MM.1S (cell line): ENCODE measurements at regions not wholly inside any gene's neighbourhood (a gene's known extent, or its start where the extent isn't known, plus 50 kb on each side); places are given as distances from the start of the nearest gene placed in this dataset.
A peak's percentile ranks its signal among the peaks of the same experiment; 100 is the strongest.

Experiments
- DNase-seq: peaks from one replicate; pipeline ENCODE4 v3.0.0-alpha.2; 2015
- H2AFZ ChIP-seq: fragments of 300-600 bp; sonication (generic); 2 replicates; pipeline ENCODE4 v1.6.0; 2016; ENCODE audit warnings: antibody characterized with exemption, low read length
- H3F3A ChIP-seq: fragments of 300-600 bp; sonication (generic); 2 replicates; pipeline ENCODE4 v1.6.1; 2016; ENCODE audit warnings: mild to moderate bottlenecking, antibody characterized with exemption, low read length, moderate library complexity, mixed read lengths; ENCODE audit not compliant: insufficient read depth
- H3K27ac ChIP-seq: fragments of 300-600 bp; sonication (generic); 2 replicates; pipeline ENCODE4 v1.5.1; 2016; ENCODE audit warnings: mild to moderate bottlenecking, low read length
- H3K27me3 ChIP-seq: fragments of 300-600 bp; sonication (generic); replicated peaks from 2 replicates; pipeline ENCODE4 v1.6.0; 2016; ENCODE audit warnings: low read length; ENCODE audit not compliant: insufficient read depth
- H3K36me3 ChIP-seq: fragments of 300-600 bp; sonication (generic); replicated peaks from 2 replicates; pipeline ENCODE4 v1.6.1; 2016; ENCODE audit warnings: mild to moderate bottlenecking, low read length, mixed read lengths; ENCODE audit not compliant: insufficient read depth
- H3K4me1 ChIP-seq: fragments of 300-600 bp; sonication (generic); 2 replicates; pipeline ENCODE4 v1.6.1; 2016; ENCODE audit warnings: low read length, mixed read lengths
- H3K4me2 ChIP-seq: fragments of 300-600 bp; sonication (generic); 2 replicates; pipeline ENCODE4 v1.6.0; 2016; ENCODE audit warnings: low read depth, low read length
- H3K4me3 ChIP-seq: fragments of 300-600 bp; sonication (generic); 2 replicates; pipeline ENCODE4 v1.5.1; 2016; ENCODE audit warnings: low read length, mixed read lengths
- H3K79me2 ChIP-seq: fragments of 300-600 bp; sonication (generic); 2 replicates; pipeline ENCODE4 v1.6.1; 2016; ENCODE audit warnings: mixed run types, low read length, mixed read lengths
- H3K9ac ChIP-seq: fragments of 300-600 bp; sonication (generic); 2 replicates; pipeline ENCODE4 v1.6.1; 2016; ENCODE audit warnings: low read length, mixed read lengths
- H3K9me2 ChIP-seq: fragments of 300-600 bp; sonication (generic); replicated peaks from 2 replicates; pipeline ENCODE4 v1.6.1; 2016; ENCODE audit warnings: mild to moderate bottlenecking, low read length, mixed read lengths; ENCODE audit not compliant: insufficient read depth
- H3K9me3 ChIP-seq: fragments of 300-600 bp; sonication (generic); replicated peaks from 2 replicates; pipeline ENCODE4 v1.6.1; 2016; ENCODE audit warnings: mild to moderate bottlenecking, low read length, mixed read lengths; ENCODE audit not compliant: insufficient read depth
- H4K20me1 ChIP-seq: fragments of 300-600 bp; sonication (generic); 2 replicates; pipeline ENCODE4 v1.6.1; 2016; ENCODE audit warnings: mild to moderate bottlenecking, low read length, moderate library complexity, mixed read lengths; ENCODE audit not compliant: insufficient read depth
- CTCF ChIP-seq: fragments of 300-600 bp; sonication (generic); IDR thresholded peaks from 2 replicates; pipeline ENCODE4 v1.5.1; 2016; ENCODE audit warnings: antibody characterized with exemption, low read length, mixed read lengths
- EZH2 ChIP-seq: fragments of 300-600 bp; sonication (generic); optimal IDR thresholded peaks from 2 replicates; pipeline ENCODE3; 2017; ENCODE audit warnings: low read depth, mild to moderate bottlenecking, antibody characterized with exemption, low read length, mixed read lengths
- EZH2phosphoT487 ChIP-seq: fragments of 300-600 bp; sonication (generic); IDR thresholded peaks from 2 replicates; pipeline ENCODE4 v1.6.1; 2018; ENCODE audit warnings: antibody characterized with exemption, low read length

GRCh38 chr12:41715256-41715655 is 429.4 kb downstream of the GXYLT1 start:
- DNase-seq: no peak
- H3K27ac ChIP-seq: no peak overlapping the region
- no peaks in the 10 kb centered on the region for H3K9me2 ChIP-seq
- no peak overlapping the region for H3K4me2 ChIP-seq
- H2AFZ ChIP-seq: no peak overlapping the region
- H3K9ac ChIP-seq: no peak overlapping the region
- no peaks in the 10 kb centered on the region for H3K36me3 ChIP-seq
- no peaks in the 10 kb centered on the region for H3F3A ChIP-seq
- no peaks in the 10 kb centered on the region for H3K79me2 ChIP-seq
- no peaks in the 10 kb centered on the region for H3K9me3 ChIP-seq
- no peaks in the 10 kb centered on the region for H3K27me3 ChIP-seq
- no peaks in the 10 kb centered on the region for H4K20me1 ChIP-seq
- H3K4me3 ChIP-seq: no peak overlapping the region
- no peaks in the 10 kb centered on the region for H3K4me1 ChIP-seq
- TF ChIP-seq EZH2 (no peak), CTCF (no peak), EZH2phosphoT487 (no peak)

DNA sequence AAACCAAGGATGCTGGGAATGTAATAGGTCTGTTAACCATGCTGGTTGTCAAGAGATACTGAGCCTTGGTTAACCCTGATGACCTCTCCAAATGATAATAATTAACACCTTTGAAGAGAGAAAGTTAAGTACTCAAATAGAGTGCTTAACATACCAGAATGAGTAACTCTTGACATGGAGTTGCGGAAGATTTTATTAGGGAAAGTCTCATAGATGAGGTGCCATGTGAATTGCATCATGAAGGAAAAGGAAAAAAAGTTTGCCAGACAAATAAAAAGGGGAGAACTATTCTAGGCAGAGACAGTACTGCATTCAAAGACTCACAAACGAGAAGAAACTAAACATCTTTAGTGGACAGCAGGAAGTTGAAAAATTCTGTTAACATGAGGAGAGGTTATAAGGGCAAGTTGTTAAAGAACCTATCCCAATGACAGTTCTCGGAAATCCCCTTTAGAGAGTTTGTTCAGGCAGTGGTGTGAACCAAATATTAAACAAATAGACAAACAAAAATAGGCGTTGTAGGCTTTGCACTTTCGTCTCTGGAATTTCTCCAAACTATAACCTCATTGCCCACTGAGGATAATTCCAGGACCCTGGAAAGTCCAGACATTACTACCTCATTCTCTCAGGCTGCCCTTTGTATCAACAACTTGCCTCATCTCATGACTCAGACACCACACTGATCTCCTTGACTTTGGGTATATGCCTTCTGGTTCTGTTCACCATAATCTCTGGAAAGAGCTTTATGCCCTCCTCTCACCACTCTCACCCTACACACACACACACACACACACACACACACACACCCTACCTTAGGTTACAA is 435.0 kb downstream of the GXYLT1 start:
- Histone ChIP-seq H3K9me3 (no peaks in the 10 kb centered on the region), H4K20me1 (no peaks in the 10 kb centered on the region), H3K4me3 (no peak overlapping the region), H2AFZ (no peak overlapping the region), H3K4me2 (no peak overlapping the region), H3K79me2 (no peaks in the 10 kb centered on the region), H3K27ac (no peak overlapping the region), H3F3A (no peaks in the 10 kb centered on the region), H3K27me3 (no peaks in the 10 kb centered on the region), H3K4me1 (peaks cover 8% of the 10 kb centered on the region; the same call in 1 of the 2 replicates), H3K9me2 (no peaks in the 10 kb centered on the region), H3K36me3 (no peaks in the 10 kb centered on the region), H3K9ac (no peak overlapping the region)
- TF ChIP-seq EZH2: no peak
- no peak for TF ChIP-seq CTCF
- no peak for TF ChIP-seq EZH2phosphoT487
- DNase-seq: peak; percentile 28

DNA sequence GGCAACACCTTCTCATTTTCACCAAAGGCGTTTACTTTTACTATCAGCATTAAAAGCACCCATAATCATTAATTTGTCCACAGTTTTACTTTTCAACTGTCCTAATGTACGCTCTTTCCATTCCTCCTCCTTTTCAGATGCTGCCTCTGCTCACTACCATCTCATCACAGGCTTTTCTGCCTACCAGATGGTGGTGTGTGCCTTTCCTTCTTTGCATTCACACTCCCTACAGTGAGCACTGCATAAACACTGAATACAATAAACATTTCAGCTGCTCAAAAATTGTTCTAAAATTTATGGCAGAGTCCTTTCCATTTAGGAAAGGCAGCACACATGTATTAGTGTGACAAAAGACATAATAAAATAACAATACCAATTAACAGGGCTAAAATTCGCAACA is 435.7 kb downstream of the GXYLT1 start:
- H3K27ac ChIP-seq: no peak overlapping the region
- no peak for TF ChIP-seq CTCF
- no peak for TF ChIP-seq EZH2phosphoT487
- no peak for TF ChIP-seq EZH2
- H3K27me3 ChIP-seq: no peaks in the 10 kb centered on the region
- H4K20me1 ChIP-seq: no peaks in the 10 kb centered on the region
- H3K9me3 ChIP-seq: no peaks in the 10 kb centered on the region
- H3K36me3 ChIP-seq: no peaks in the 10 kb centered on the region
- H3K9me2 ChIP-seq: no peaks in the 10 kb centered on the region
- no peaks in the 10 kb centered on the region for H3K79me2 ChIP-seq
- no peaks in the 10 kb centered on the region for H3F3A ChIP-seq
- peaks cover 8% of the 10 kb centered on the region; the same call in 1 of the 2 replicates for H3K4me1 ChIP-seq
- DNase-seq: no peak
- H2AFZ ChIP-seq: no peak overlapping the region
- H3K9ac ChIP-seq: no peak overlapping the region
- no peak overlapping the region for H3K4me2 ChIP-seq
- no peak overlapping the region for H3K4me3 ChIP-seq
